GM23248 (cell line): ENCODE measurements at regions not wholly inside any gene's neighbourhood (a gene's known extent, or its start where the extent isn't known, plus 50 kb on each side); places are given as distances from the start of the nearest gene placed in this dataset.

Source experiments
- EZH2 ChIP-seq: fragments of 200-600 bp; sonication (generic); IDR thresholded peaks from 2 replicates; pipeline ENCODE4 v1.6.1; 2018; ENCODE audit warnings: antibody characterized with exemption, mild to moderate bottlenecking; ENCODE audit not compliant: insufficient read depth, poor library complexity, severe bottlenecking
- EZH2phosphoT487 ChIP-seq: fragments of 200-600 bp; sonication (generic); IDR thresholded peaks from 2 replicates; pipeline ENCODE4 v1.6.1; 2018; ENCODE audit warnings: antibody characterized with exemption, moderate library complexity, mild to moderate bottlenecking, low read depth; ENCODE audit not compliant: insufficient read depth

- TF ChIP-seq EZH2phosphoT487, result no peak
- TF ChIP-seq EZH2, result no peak
Observed at GRCh38 chr9:27844797-27845196, 271.5 kb upstream of the C9orf72 start.
